ENCODE measurements at regions not wholly inside any gene's neighbourhood (a gene's known extent, or its start where the extent isn't known, plus 50 kb on each side); places are given as distances from the start of the nearest gene placed in this dataset.

DNA sequence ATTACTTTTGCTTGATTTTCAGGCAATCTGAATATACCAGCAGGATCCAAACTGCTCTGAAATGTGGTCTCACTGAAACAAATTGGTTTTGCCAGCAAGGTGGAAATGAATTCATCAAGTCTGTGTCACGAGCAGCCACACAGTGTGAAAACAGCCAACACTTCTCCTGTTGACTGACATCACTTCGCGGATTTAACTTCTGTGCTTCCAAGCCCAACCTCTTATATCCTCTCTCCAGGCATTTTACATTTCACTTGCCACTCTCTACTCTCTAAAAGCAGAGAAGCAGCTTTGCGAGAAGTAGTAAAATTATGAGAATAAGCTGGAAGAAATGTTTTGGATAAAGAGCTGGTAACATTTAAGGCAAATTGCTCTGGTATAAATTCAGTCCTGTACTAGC, 106.1 kb upstream of the FRG1 start:
- TF ChIP-seq, protein P1, sequence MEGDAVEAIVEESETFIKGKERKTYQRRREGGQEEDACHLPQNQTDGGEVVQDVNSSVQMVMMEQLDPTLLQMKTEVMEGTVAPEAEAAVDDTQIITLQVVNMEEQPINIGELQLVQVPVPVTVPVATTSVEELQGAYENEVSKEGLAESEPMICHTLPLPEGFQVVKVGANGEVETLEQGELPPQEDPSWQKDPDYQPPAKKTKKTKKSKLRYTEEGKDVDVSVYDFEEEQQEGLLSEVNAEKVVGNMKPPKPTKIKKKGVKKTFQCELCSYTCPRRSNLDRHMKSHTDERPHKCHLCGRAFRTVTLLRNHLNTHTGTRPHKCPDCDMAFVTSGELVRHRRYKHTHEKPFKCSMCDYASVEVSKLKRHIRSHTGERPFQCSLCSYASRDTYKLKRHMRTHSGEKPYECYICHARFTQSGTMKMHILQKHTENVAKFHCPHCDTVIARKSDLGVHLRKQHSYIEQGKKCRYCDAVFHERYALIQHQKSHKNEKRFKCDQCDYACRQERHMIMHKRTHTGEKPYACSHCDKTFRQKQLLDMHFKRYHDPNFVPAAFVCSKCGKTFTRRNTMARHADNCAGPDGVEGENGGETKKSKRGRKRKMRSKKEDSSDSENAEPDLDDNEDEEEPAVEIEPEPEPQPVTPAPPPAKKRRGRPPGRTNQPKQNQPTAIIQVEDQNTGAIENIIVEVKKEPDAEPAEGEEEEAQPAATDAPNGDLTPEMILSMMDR (IDR thresholded peaks at IDR 0.05; ENCODE audit: low read depth, low read length): no peak
- ChIA-PET POLR2A (no interaction called here), CTCF (no interaction called here)
- H3K27ac ChIP-seq (ENCODE audit: low read depth, low read length): no peak overlapping the region
- H3K4me3 ChIP-seq (ENCODE audit: low read depth, low read length): no peak overlapping the region
- no peaks in the 10 kb centered on the region for H3K27me3 ChIP-seq (ENCODE audit: control insufficient read depth, insufficient read depth, low read length)
- peaks cover 22% of the 10 kb centered on the region for H3K9me3 ChIP-seq (ENCODE audit: control insufficient read depth, insufficient read depth, low read length)
- DNase-seq (ENCODE audit: low read depth, low spot score): no peak

DNA sequence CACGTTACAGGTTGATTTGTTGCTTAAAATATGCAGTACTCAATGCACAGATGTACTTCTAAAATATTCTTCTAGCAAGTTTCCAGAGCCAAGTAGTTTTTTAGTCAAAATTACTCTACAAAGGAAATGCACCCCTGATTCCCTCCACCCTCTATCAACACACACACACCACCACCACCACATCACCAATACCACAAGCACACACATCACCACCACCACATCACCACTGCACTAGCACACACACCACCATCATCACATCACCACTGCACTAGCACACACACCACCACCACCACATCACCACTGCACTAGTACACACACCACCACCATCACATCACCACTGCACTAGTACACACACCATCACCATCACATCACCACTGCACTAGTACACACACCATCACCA, 105.2 kb upstream of the FRG1 start:
- no peak for DNase-seq (ENCODE audit: low read depth, low spot score)
- Histone ChIP-seq H3K4me3 (ENCODE audit: low read depth, low read length) (no peak overlapping the region), H3K27ac (ENCODE audit: low read depth, low read length) (no peak overlapping the region), H3K27me3 (ENCODE audit: control insufficient read depth, insufficient read depth, low read length) (no peaks in the 10 kb centered on the region), H3K9me3 (ENCODE audit: control insufficient read depth, insufficient read depth, low read length) (peaks cover 25% of the 10 kb centered on the region)
- ChIA-PET CTCF (no interaction called here), POLR2A (no interaction called here)
- TF ChIP-seq, protein P1 (IDR thresholded peaks at IDR 0.05; ENCODE audit: low read depth, low read length): no peak

DNA sequence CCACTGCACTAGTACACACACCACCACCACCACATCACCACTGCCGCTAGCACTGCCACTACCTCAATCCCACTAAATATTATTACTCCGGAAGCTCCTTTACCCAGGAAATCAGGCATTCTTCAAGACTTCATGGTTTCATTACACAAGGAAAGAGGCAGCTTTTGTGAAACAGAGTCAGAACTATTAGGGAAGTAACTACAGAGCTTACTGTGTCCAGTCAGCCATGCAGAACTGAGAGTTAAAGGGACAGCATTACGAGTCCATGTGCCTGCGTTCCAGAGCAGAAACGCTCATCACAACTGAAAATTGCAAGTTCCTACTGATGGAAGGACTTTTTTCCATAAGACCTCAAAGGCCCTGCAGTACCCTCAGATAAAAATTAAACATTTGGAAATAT, 103.2 kb upstream of the FRG1 start:
- POLR2A ChIA-PET: no interaction called here
- no peaks in the 10 kb centered on the region for H3K27me3 ChIP-seq (ENCODE audit: control insufficient read depth, insufficient read depth, low read length)
- DNase-seq (ENCODE audit: low read depth, low spot score): no peak
- H3K4me3 ChIP-seq (ENCODE audit: low read depth, low read length): no peak overlapping the region
- TF ChIP-seq, protein P1 (IDR thresholded peaks at IDR 0.05; ENCODE audit: low read depth, low read length): no peak
- no peak overlapping the region for H3K27ac ChIP-seq (ENCODE audit: low read depth, low read length)
- peaks cover 24% of the 10 kb centered on the region for H3K9me3 ChIP-seq (ENCODE audit: control insufficient read depth, insufficient read depth, low read length)
- CTCF ChIA-PET: no interaction called here

DNA sequence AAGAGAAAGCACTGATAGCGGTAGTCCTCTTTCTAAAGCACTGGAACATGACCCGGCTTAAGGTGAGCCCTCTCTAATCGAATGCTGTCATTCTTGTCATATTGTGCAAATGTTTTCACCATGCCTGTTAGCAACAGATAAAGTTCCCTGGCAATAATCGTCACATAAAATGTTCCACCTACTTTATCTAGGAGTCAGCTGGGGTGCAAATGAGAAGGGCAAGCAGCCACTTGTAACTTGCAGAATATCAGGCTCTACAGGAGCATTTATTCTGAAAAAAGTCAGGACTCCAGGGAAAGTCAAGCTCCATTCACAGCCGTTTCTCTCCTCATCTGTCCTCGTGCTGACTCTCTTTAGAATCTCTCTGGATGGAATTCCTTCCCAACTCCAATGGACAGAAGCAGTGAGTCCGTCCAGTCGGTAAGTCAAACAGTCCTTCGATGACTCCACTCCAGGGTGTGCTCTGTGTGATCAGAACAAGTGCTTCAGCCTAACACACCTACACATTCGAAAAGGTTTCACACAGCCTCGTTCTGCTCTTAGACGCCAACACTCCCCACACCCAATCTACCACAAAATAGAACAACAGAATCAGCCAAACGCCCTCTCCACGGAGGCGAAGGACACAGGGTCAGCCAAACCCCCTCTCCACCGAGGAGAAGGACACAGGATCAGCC, 101.7 kb upstream of the FRG1 start:
- Histone ChIP-seq H3K27ac (ENCODE audit: low read depth, low read length) (no peak overlapping the region), H3K9me3 (ENCODE audit: control insufficient read depth, insufficient read depth, low read length) (peaks cover 35% of the 10 kb centered on the region), H3K27me3 (ENCODE audit: control insufficient read depth, insufficient read depth, low read length) (no peaks in the 10 kb centered on the region), H3K4me3 (ENCODE audit: low read depth, low read length) (no peak overlapping the region)
- no peak for DNase-seq (ENCODE audit: low read depth, low spot score)
- CTCF ChIA-PET: no interaction called here
- TF ChIP-seq, protein P1 (IDR thresholded peaks at IDR 0.05; ENCODE audit: low read depth, low read length): no peak
- POLR2A ChIA-PET: no interaction called here

DNA sequence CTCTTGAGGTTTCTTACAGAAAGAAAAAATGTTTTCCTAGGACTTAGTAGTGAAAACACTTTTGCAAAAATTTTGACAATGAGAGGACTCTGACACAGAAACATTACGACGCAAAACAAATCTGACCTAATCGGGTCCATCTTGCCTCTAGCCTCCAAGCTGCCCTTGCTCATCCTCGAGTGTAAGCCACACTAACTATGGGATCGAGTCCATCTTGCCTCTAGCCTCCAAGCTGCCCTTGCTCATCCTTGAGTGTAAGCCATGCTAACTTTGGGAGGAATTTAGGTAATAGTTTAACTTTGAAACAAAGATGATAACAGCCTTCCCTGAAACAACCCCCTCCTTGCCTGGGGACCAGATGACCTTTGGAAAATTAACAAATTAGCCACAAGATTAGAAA, 100.3 kb upstream of the FRG1 start:
- CTCF ChIA-PET: no interaction called here
- TF ChIP-seq, protein P1 (IDR thresholded peaks at IDR 0.05; ENCODE audit: low read depth, low read length): no peak
- no peak for DNase-seq (ENCODE audit: low read depth, low spot score)
- no peak overlapping the region for H3K27ac ChIP-seq (ENCODE audit: low read depth, low read length)
- H3K27me3 ChIP-seq (ENCODE audit: control insufficient read depth, insufficient read depth, low read length): no peaks in the 10 kb centered on the region
- no peak overlapping the region for H3K4me3 ChIP-seq (ENCODE audit: low read depth, low read length)
- H3K9me3 ChIP-seq (ENCODE audit: control insufficient read depth, insufficient read depth, low read length): peaks cover 37% of the 10 kb centered on the region
- POLR2A ChIA-PET: no interaction called here

Measured in AG04450 (cell line).